Thoracic aorta (tissue), 2 donors: ENCODE measurements at regions not wholly inside any gene's neighbourhood (a gene's known extent, or its start where the extent isn't known, plus 50 kb on each side); places are given as distances from the start of the nearest gene placed in this dataset.

ENCODE experiments used
- ATAC-seq: fragments of 150-250 bp; one replicate; pipeline ENCODE4 v1.8.0; 2017; ENCODE audit warnings: low read depth; ENCODE audit not compliant: insufficient number of reproducible peaks, low FRiP score
- DNase-seq: peaks from one replicate; pipeline ENCODE4 v3.0.0-alpha.2; 2020; ENCODE audit warnings: low spot score
- H3K27ac ChIP-seq, 2 donors: fragments of 200-600 bp; sonication (generic); 1 replicate in 1 of 2; 2 replicates in 1 of 2; pipeline ENCODE4 v1.5.1; 2016; ENCODE audit warnings: mild to moderate bottlenecking in 2 of 2, moderate library complexity in 2 of 2
- H3K27me3 ChIP-seq: fragments of 200-600 bp; sonication (generic); replicated peaks from 2 replicates; pipeline ENCODE4 v1.6.0; 2016; ENCODE audit warnings: mild to moderate bottlenecking; ENCODE audit not compliant: insufficient read depth
- H3K36me3 ChIP-seq: fragments of 200-600 bp; sonication (generic); one replicate; pipeline ENCODE4 v1.5.1; 2016
- H3K4me1 ChIP-seq, 2 donors: fragments of 200-600 bp; sonication (generic); 1 replicate in 1 of 2; 2 replicates in 1 of 2; pipeline versions ENCODE4 v1.5.1 to v1.6.0; 2016; ENCODE audit warnings: low read depth in 2 of 2, mild to moderate bottlenecking in 1 of 2; ENCODE audit not compliant: control insufficient read depth in 1 of 2
- H3K4me3 ChIP-seq: fragments of 200-600 bp; sonication (generic); 2 replicates; pipeline ENCODE4 v1.5.1; 2016; ENCODE audit warnings: mild to moderate bottlenecking
- H3K9me3 ChIP-seq: fragments of 200-600 bp; sonication (generic); 2 replicates; pipeline ENCODE4 v1.5.1; 2016
- CTCF ChIP-seq: fragments of 200-600 bp; sonication (generic); IDR thresholded peaks from one replicate; pipeline ENCODE4 v1.5.1; 2019; ENCODE audit warnings: antibody characterized with exemption

- Histone ChIP-seq H3K27ac (no peak overlapping the region), H3K4me3 (no peak overlapping the region), H3K36me3 (no peaks in the 10 kb centered on the region), H3K9me3 (no peaks in the 10 kb centered on the region), H3K27me3 (no peaks in the 10 kb centered on the region), H3K4me1 (no peaks in the 10 kb centered on the region)
- no peak for ATAC-seq
- DNase-seq: no peak
- TF ChIP-seq CTCF: no peak
Observed at GRCh38 chr14:82447586-82447985, 913.9 kb upstream of the SEL1L start.

GRCh38 chr14:82449926-82450468 is 916.3 kb upstream of the SEL1L start:
- ATAC-seq (no peak), DNase-seq (no peak)
- Histone ChIP-seq H3K4me3 (no peak overlapping the region), H3K4me1 (no peaks in the 10 kb centered on the region), H3K27ac (no peak overlapping the region), H3K27me3 (no peaks in the 10 kb centered on the region), H3K9me3 (no peaks in the 10 kb centered on the region), H3K36me3 (no peaks in the 10 kb centered on the region)
- TF ChIP-seq CTCF: no peak

GRCh38 chr14:82451675-82452074 is 918.0 kb upstream of the SEL1L start:
- TF ChIP-seq CTCF: no peak
- ATAC-seq: no peak
- no peaks in the 10 kb centered on the region for H3K36me3 ChIP-seq
- H3K27ac ChIP-seq: no peak overlapping the region
- no peaks in the 10 kb centered on the region for H3K9me3 ChIP-seq
- no peak overlapping the region for H3K4me3 ChIP-seq
- no peaks in the 10 kb centered on the region for H3K4me1 ChIP-seq
- no peak for DNase-seq
- H3K27me3 ChIP-seq: no peaks in the 10 kb centered on the region

GRCh38 chr14:82482345-82482744 is 948.7 kb upstream of the SEL1L start:
- no peaks in the 10 kb centered on the region for H3K27me3 ChIP-seq
- ATAC-seq (no peak), DNase-seq (no peak)
- TF ChIP-seq CTCF: no peak
- no peak overlapping the region for H3K27ac ChIP-seq
- no peaks in the 10 kb centered on the region for H3K36me3 ChIP-seq
- H3K4me3 ChIP-seq: no peak overlapping the region
- H3K9me3 ChIP-seq: no peaks in the 10 kb centered on the region
- peaks cover 0 to under 1% of the 10 kb centered on the region in 2 donors for H3K4me1 ChIP-seq

- ATAC-seq: no peak
- DNase-seq: no peak
- TF ChIP-seq CTCF: no peak
Observed at GRCh38 chr14:82488473-82488872, 954.8 kb upstream of the SEL1L start.

More at GRCh38 chr14:82488473-82488872, 954.8 kb upstream of the SEL1L start:
- no peaks in the 10 kb centered on the region for H3K9me3 ChIP-seq
- H3K27me3 ChIP-seq: no peaks in the 10 kb centered on the region
- H3K4me1 ChIP-seq: peaks cover 0 to 6% of the 10 kb centered on the region in 2 donors
- H3K36me3 ChIP-seq: no peaks in the 10 kb centered on the region
- H3K27ac ChIP-seq: no peak overlapping the region
- no peak overlapping the region for H3K4me3 ChIP-seq
